Lower leg skin (tissue), 3 donors: ENCODE measurements at regions not wholly inside any gene's neighbourhood (a gene's known extent, or its start where the extent isn't known, plus 50 kb on each side); places are given as distances from the start of the nearest gene placed in this dataset.

Source experiments
- POLR2A ChIP-seq, 2 donors: fragments of 450-650 bp; IDR thresholded peaks; one replicate each; pipeline ENCODE4 v1.6.1; 2016 to 2017; ENCODE audit warnings: antibody characterized with exemption in 2 of 2, mild to moderate bottlenecking in 1 of 2, moderate library complexity in 1 of 2
- TF ChIP-seq, protein P1 (sequence below), 3 donors: fragments of 450-650 bp; IDR thresholded peaks; one replicate each; pipeline ENCODE4 v1.5.1; 2016; ENCODE audit warnings: antibody characterized with exemption in 3 of 3, mild to moderate bottlenecking in 3 of 3, moderate library complexity in 2 of 3

GRCh38 chr21:26683996-26684395 lies 110.9 kb upstream of the CYYR1 start:
- TF ChIP-seq, protein P1, sequence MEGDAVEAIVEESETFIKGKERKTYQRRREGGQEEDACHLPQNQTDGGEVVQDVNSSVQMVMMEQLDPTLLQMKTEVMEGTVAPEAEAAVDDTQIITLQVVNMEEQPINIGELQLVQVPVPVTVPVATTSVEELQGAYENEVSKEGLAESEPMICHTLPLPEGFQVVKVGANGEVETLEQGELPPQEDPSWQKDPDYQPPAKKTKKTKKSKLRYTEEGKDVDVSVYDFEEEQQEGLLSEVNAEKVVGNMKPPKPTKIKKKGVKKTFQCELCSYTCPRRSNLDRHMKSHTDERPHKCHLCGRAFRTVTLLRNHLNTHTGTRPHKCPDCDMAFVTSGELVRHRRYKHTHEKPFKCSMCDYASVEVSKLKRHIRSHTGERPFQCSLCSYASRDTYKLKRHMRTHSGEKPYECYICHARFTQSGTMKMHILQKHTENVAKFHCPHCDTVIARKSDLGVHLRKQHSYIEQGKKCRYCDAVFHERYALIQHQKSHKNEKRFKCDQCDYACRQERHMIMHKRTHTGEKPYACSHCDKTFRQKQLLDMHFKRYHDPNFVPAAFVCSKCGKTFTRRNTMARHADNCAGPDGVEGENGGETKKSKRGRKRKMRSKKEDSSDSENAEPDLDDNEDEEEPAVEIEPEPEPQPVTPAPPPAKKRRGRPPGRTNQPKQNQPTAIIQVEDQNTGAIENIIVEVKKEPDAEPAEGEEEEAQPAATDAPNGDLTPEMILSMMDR (IDR thresholded peaks at IDR 0.05) = no peak
- no peak for TF ChIP-seq POLR2A (IDR thresholded peaks at IDR 0.05)
